Osteocyte (in vitro differentiated cells): ENCODE measurements at regions not wholly inside any gene's neighbourhood (a gene's known extent, or its start where the extent isn't known, plus 50 kb on each side); places are given as distances from the start of the nearest gene placed in this dataset.

Experiments used
- DNase-seq: peaks from one replicate; pipeline ENCODE4 v3.0.0; 2021; ENCODE audit warnings: mixed read lengths; ENCODE audit not compliant: unreplicated experiment; ENCODE audit errors: extremely low spot score
- H3K27ac Mint-ChIP-seq: one replicate; pipeline ENCODE4 v1.8.0; 2021; ENCODE audit warnings: mild to moderate bottlenecking, mixed read lengths; ENCODE audit not compliant: unreplicated experiment
- H3K27me3 Mint-ChIP-seq: one replicate; pipeline ENCODE4 v1.8.0; 2021; ENCODE audit warnings: mixed read lengths; ENCODE audit not compliant: unreplicated experiment
- H3K36me3 Mint-ChIP-seq: one replicate; pipeline ENCODE4 v1.8.0; 2021; ENCODE audit warnings: mixed read lengths; ENCODE audit not compliant: unreplicated experiment
- H3K4me1 Mint-ChIP-seq: one replicate; pipeline ENCODE4 v1.8.0; 2021; ENCODE audit warnings: mixed read lengths; ENCODE audit not compliant: unreplicated experiment
- H3K4me3 Mint-ChIP-seq: one replicate; pipeline ENCODE4 v1.8.0; 2021; ENCODE audit warnings: mild to moderate bottlenecking, moderate library complexity, mixed read lengths; ENCODE audit not compliant: unreplicated experiment
- H3K9me3 Mint-ChIP-seq: one replicate; pipeline ENCODE4 v1.8.0; 2021; ENCODE audit warnings: mixed read lengths; ENCODE audit not compliant: unreplicated experiment
- TF ChIP-seq, protein P1 (sequence below): fragments of 200-600 bp; sonication (generic); IDR thresholded peaks from 2 replicates; pipeline ENCODE4 v1.5.0; 2021; ENCODE audit warnings: antibody characterized with exemption, mild to moderate bottlenecking, moderate library complexity

DNA sequence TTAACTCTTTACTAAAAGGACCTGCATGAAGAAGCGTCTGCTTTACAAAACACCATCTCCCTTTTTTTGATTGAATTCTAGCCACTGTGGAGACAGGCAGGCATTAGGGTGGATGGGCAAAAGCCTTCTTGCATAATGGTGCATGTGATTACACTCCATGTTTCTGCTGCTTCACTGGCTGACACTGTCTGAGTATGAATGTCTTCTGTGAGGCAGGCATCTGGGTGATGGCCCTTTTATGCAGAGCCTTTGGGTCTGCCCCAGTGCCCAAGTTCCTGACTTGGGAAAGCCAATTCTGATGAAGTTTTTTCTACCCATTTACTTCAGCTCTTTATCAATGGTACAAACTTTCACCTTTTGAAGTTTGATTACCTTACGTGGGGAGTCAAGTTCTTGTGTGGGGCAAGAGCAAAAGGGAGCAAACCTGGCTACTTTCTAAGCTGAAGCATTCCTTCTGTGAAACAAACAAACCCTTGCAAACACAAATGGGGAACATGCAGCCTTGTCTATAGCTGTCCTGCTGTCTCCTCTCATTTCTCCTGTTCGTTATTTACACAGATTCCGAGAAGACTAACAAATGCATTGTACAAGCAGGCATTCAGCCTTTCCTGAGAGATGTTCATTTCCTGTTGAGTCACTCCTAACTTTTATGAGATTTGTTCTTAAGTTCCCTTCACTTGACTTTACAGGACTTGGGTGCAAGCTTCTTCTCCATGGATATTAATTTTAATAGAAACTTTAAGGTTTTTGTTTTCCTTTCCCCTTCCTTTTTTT is 301.9 kb downstream of the TLL1 start:
- Mint-ChIP-seq H3K4me1 (no peaks in the 10 kb centered on the region), H3K27ac (no peak overlapping the region), H3K36me3 (peaks cover 3% of the 10 kb centered on the region), H3K27me3 (peaks cover 11% of the 10 kb centered on the region), H3K4me3 (no peak overlapping the region), H3K9me3 (peaks cover 6% of the 10 kb centered on the region)
- TF ChIP-seq, protein P1, sequence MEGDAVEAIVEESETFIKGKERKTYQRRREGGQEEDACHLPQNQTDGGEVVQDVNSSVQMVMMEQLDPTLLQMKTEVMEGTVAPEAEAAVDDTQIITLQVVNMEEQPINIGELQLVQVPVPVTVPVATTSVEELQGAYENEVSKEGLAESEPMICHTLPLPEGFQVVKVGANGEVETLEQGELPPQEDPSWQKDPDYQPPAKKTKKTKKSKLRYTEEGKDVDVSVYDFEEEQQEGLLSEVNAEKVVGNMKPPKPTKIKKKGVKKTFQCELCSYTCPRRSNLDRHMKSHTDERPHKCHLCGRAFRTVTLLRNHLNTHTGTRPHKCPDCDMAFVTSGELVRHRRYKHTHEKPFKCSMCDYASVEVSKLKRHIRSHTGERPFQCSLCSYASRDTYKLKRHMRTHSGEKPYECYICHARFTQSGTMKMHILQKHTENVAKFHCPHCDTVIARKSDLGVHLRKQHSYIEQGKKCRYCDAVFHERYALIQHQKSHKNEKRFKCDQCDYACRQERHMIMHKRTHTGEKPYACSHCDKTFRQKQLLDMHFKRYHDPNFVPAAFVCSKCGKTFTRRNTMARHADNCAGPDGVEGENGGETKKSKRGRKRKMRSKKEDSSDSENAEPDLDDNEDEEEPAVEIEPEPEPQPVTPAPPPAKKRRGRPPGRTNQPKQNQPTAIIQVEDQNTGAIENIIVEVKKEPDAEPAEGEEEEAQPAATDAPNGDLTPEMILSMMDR, result no peak
- no peak for DNase-seq

- H3K27me3 Mint-ChIP-seq, result peaks cover 16% of the 10 kb centered on the region
- H3K27ac Mint-ChIP-seq, result no peak overlapping the region
- DNase-seq, result no peak
- TF ChIP-seq, protein P1, result no peak
- no peaks in the 10 kb centered on the region for H3K36me3 Mint-ChIP-seq
- no peaks in the 10 kb centered on the region for H3K9me3 Mint-ChIP-seq
- H3K4me3 Mint-ChIP-seq, result no peak overlapping the region
- no peaks in the 10 kb centered on the region for H3K4me1 Mint-ChIP-seq
Measured at GRCh38 chr4:166182145-166182544, 309.1 kb downstream of the TLL1 start.

GRCh38 chr4:166195101-166195500 is 322.1 kb downstream of the TLL1 start:
- Mint-ChIP-seq H3K4me1 (peaks cover 4% of the 10 kb centered on the region), H3K9me3 (no peaks in the 10 kb centered on the region), H3K27ac (no peak overlapping the region), H3K4me3 (no peak overlapping the region), H3K36me3 (no peaks in the 10 kb centered on the region), H3K27me3 (peaks cover 6% of the 10 kb centered on the region)
- TF ChIP-seq, protein P1, result no peak
- DNase-seq, result no peak

DNA sequence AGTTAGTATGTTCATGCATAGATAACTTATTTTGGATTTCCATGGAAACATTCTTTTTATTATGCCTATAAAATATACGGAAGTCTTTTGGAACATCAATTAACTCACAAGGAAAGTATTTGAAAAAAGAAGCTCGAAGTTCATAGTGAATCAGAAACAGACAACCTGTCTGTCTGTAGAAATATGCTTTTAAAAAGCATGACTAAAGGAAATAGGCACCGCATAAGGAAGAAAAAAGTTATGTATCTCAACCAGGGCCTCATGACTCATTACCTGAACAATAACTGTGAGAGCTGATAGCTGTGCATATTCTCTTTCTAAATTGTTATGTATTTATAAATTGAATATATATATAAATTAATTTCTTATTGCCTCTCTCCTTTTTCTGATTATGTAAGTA is 324.1 kb downstream of the TLL1 start:
- H3K4me1 Mint-ChIP-seq, result peaks cover 4% of the 10 kb centered on the region
- DNase-seq, result no peak
- H3K27me3 Mint-ChIP-seq, result peaks cover 3% of the 10 kb centered on the region
- no peaks in the 10 kb centered on the region for H3K36me3 Mint-ChIP-seq
- TF ChIP-seq, protein P1, result no peak
- H3K9me3 Mint-ChIP-seq, result no peaks in the 10 kb centered on the region
- H3K4me3 Mint-ChIP-seq, result no peak overlapping the region
- no peak overlapping the region for H3K27ac Mint-ChIP-seq

GRCh38 chr4:166198041-166198440 is 325.0 kb downstream of the TLL1 start:
- H3K27me3 Mint-ChIP-seq, result peaks cover 3% of the 10 kb centered on the region
- H3K36me3 Mint-ChIP-seq, result no peaks in the 10 kb centered on the region
- peaks cover 4% of the 10 kb centered on the region for H3K4me1 Mint-ChIP-seq
- H3K4me3 Mint-ChIP-seq, result no peak overlapping the region
- no peak for DNase-seq
- TF ChIP-seq, protein P1, result no peak
- no peaks in the 10 kb centered on the region for H3K9me3 Mint-ChIP-seq
- no peak overlapping the region for H3K27ac Mint-ChIP-seq
